ENCODE measurements at regions not wholly inside any gene's neighbourhood (a gene's known extent, or its start where the extent isn't known, plus 50 kb on each side); places are given as distances from the start of the nearest gene placed in this dataset.

- TF ChIP-seq CTCF (IDR thresholded peaks at IDR 0.05 in 8 of 11, conservative IDR thresholded peaks at IDR 0.05 in 3 of 11) (no peak), POLR2A (IDR thresholded peaks at IDR 0.05) (no peak), POLR2AphosphoS5 (IDR thresholded peaks at IDR 0.05) (no peak)
Measured at GRCh38 chr1:159647616-159648015, 60.0 kb downstream of the APCS start.
